Mammary epithelial cell (primary cell): ENCODE measurements at regions not wholly inside any gene's neighbourhood (a gene's known extent, or its start where the extent isn't known, plus 50 kb on each side); places are given as distances from the start of the nearest gene placed in this dataset.

Experiments
- EZH2 ChIP-seq: IDR thresholded peaks from 2 replicates; pipeline ENCODE4 v1.6.1; 2012; ENCODE audit warnings: low read length, inconsistent platforms, borderline replicate concordance
- TF ChIP-seq, protein P1 (sequence below), 2 donors: IDR thresholded peaks in 1 of 2; conservative IDR thresholded peaks in 1 of 2; 2 replicates each; pipeline ENCODE4 v1.5.1; 2011 to 2012; ENCODE audit warnings: inconsistent platforms in 2 of 2, low read length in 2 of 2, mild to moderate bottlenecking in 2 of 2, control low read depth in 1 of 2, low read depth in 1 of 2; ENCODE audit not compliant: insufficient read depth in 1 of 2; ENCODE audit errors: extremely low read depth in 1 of 2

DNA sequence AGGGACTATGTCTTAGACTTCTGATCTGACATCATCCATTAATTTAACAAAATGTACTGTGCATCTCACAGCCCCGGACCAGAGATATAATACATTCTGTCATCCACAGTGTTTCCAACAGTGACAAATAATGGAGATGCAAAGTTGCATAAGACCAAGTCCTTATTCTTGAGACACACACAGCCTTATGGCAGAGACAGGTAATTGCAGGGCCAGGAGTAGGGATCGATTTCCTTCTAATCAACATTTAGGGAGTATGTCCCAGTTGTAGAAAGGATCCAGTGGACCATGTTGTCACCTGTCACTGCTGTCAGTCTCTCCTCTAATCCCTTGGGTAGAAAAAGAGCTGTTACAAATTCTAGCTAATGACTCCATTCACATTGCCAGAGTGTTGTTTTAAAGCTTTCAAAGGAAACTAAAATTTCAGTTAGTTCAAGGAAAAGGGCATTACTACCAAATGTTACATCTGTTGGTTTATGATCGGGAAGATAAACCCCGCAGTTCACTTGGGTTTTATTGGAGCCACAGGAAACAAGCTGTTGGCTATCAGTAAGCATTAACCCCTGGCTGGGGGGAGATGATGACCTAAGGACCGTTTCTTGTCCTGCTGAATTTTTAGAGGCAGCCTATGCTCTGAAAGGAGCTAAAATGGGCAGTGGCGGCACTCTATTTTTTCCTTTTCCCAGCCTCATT is 111.4 kb upstream of the ATXN1 start:
- TF ChIP-seq, protein P1, sequence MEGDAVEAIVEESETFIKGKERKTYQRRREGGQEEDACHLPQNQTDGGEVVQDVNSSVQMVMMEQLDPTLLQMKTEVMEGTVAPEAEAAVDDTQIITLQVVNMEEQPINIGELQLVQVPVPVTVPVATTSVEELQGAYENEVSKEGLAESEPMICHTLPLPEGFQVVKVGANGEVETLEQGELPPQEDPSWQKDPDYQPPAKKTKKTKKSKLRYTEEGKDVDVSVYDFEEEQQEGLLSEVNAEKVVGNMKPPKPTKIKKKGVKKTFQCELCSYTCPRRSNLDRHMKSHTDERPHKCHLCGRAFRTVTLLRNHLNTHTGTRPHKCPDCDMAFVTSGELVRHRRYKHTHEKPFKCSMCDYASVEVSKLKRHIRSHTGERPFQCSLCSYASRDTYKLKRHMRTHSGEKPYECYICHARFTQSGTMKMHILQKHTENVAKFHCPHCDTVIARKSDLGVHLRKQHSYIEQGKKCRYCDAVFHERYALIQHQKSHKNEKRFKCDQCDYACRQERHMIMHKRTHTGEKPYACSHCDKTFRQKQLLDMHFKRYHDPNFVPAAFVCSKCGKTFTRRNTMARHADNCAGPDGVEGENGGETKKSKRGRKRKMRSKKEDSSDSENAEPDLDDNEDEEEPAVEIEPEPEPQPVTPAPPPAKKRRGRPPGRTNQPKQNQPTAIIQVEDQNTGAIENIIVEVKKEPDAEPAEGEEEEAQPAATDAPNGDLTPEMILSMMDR (conservative IDR thresholded peaks at IDR 0.05 in 1 of 2, IDR thresholded peaks at IDR 0.05 in 1 of 2; ENCODE audit: extremely low read depth in 1 of 2, insufficient read depth in 1 of 2, low read depth in 1 of 2, low read length in 2 of 2) = peak; percentile 23 to 29
- no peak for TF ChIP-seq EZH2
